ENCODE measurements at regions not wholly inside any gene's neighbourhood (a gene's known extent, or its start where the extent isn't known, plus 50 kb on each side); places are given as distances from the start of the nearest gene placed in this dataset.

DNA sequence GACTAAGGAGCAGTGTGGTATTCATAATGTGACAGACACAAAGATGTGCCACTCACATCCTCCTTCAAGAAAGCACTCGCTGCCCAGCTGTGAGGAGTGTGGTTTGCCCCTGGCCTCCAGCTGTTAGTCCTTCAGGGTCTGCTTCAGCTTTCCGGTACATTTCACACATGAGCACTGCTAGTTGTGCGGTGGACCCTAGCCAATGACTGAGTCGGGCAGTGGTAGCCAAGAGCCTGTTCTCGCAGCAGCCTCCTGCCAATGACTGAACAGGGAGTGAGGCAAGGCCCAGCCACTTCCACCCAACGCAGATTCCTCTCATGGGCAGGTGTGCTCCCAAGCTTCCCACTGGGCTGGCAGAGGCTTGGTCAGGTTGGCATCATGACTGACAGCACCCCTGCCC is 254.3 kb downstream of the RBM43 start:
- ChIA-PET POLR2A (no interaction called here), RAD21 (ENCODE audit: low non-redundant PET in 1 of 2, low total read pairs in 2 of 2, uncharacterized antibody in 2 of 2, unreplicated experiment in 2 of 2) (no interaction called here), CTCF (no interaction called here)
- Histone ChIP-seq H3K4me1 (ENCODE audit: control insufficient read depth in 1 of 2, insufficient read depth in 2 of 2, low read length in 2 of 2) (no peaks in the 10 kb centered on the region), H3K27me3 (ENCODE audit: insufficient read depth, low read length) (no peaks in the 10 kb centered on the region), H3K9me3 (ENCODE audit: control insufficient read depth in 1 of 2, insufficient read depth in 1 of 2, low read depth in 1 of 2, low read length in 2 of 2) (no peaks in the 10 kb centered on the region), H3K27ac (ENCODE audit: low read depth, low read length) (no peak overlapping the region), H2AFZ (ENCODE audit: low read depth, low read length, poor library complexity, severe bottlenecking) (no peak overlapping the region), H3K4me3 (replicated peaks in 1 of 2; ENCODE audit: low read depth in 1 of 2, low read length in 2 of 2) (no peak overlapping the region), H3K9me2 (ENCODE audit: insufficient read depth) (no peaks in the 10 kb centered on the region), H3K9ac (ENCODE audit: low read length) (no peak overlapping the region), H4K20me1 (ENCODE audit: insufficient read depth) (no peaks in the 10 kb centered on the region), H3K36me3 (ENCODE audit: control insufficient read depth in 1 of 2, insufficient read depth in 2 of 2, low read length in 2 of 2) (no peaks in the 10 kb centered on the region), H3K4me2 (ENCODE audit: low read length) (no peak overlapping the region), H3K79me2 (ENCODE audit: insufficient read depth, low read length) (no peaks in the 10 kb centered on the region)
- ATAC-seq: no peak
- no TSS peak for BruUV-seq (replicated peaks)
- no peak for DNase-seq (ENCODE audit: low read depth, low spot score)
- intact Hi-C loops (cut with micrococcal nuclease): no loop called here
- TF ChIP-seq CEBPB (IDR thresholded peaks at IDR 0.05; ENCODE audit: low read depth): no peak
- TF ChIP-seq JUND (IDR thresholded peaks at IDR 0.05): no peak
- TF ChIP-seq YY1 (IDR thresholded peaks at IDR 0.05; ENCODE audit: extremely low read depth, insufficient replicate concordance, low read depth, low read length): no peak
- TF ChIP-seq POLR2AphosphoS5 (IDR thresholded peaks at IDR 0.05; ENCODE audit: low read depth, low read length): no peak
- TF ChIP-seq EGR1 (IDR thresholded peaks at IDR 0.05; ENCODE audit: low read depth): no peak

DNA sequence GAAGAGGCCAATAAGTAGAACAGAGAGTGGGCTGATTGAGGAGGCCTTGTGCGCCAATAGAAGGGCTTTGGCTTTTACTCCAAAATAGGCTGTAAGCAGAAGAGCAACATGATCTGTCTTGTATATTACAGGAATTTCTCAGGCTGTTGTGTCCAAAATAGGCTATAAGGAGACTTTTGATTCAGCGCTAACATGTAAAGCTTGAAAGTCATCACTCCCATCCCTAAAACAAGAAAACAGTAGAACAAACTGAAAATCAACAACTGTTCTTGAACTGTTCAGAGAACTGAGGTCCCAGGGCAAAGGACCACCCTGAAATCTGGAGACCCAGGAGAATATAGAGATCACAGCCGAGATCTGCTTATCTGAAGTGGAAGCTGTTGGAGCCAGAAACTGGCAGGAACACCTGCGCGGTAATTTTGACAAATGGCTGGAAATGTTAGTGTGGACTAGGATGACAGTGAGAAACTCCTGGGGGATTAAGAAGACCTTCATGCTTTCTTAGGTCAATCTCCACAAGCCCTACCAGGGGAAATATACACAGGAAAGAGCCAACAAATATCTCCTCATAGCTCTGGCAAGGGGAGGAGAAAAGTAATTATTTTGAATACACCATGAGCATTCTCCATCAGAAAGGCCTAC is 258.6 kb downstream of the RBM43 start:
- H3K36me3 ChIP-seq (ENCODE audit: control insufficient read depth in 1 of 2, insufficient read depth in 2 of 2, low read length in 2 of 2): no peaks in the 10 kb centered on the region
- no peaks in the 10 kb centered on the region for H3K9me3 ChIP-seq (ENCODE audit: control insufficient read depth in 1 of 2, insufficient read depth in 1 of 2, low read depth in 1 of 2, low read length in 2 of 2)
- POLR2A ChIA-PET: no interaction called here
- H2AFZ ChIP-seq (ENCODE audit: low read depth, low read length, poor library complexity, severe bottlenecking): no peak overlapping the region
- CTCF ChIA-PET: no interaction called here
- no peaks in the 10 kb centered on the region for H3K9me2 ChIP-seq (ENCODE audit: insufficient read depth)
- BruUV-seq (replicated peaks): no TSS peak
- intact Hi-C loops (cut with micrococcal nuclease): no loop called here
- H3K4me3 ChIP-seq (replicated peaks in 1 of 2; ENCODE audit: low read depth in 1 of 2, low read length in 2 of 2): no peak overlapping the region
- H3K27ac ChIP-seq (ENCODE audit: low read depth, low read length): no peak overlapping the region
- H3K27me3 ChIP-seq (ENCODE audit: insufficient read depth, low read length): no peaks in the 10 kb centered on the region
- no peaks in the 10 kb centered on the region for H3K79me2 ChIP-seq (ENCODE audit: insufficient read depth, low read length)
- H4K20me1 ChIP-seq (ENCODE audit: insufficient read depth): no peaks in the 10 kb centered on the region
- ATAC-seq (no peak), DNase-seq (ENCODE audit: low read depth, low spot score) (no peak)
- H3K9ac ChIP-seq (ENCODE audit: low read length): no peak overlapping the region
- TF ChIP-seq, protein P1, sequence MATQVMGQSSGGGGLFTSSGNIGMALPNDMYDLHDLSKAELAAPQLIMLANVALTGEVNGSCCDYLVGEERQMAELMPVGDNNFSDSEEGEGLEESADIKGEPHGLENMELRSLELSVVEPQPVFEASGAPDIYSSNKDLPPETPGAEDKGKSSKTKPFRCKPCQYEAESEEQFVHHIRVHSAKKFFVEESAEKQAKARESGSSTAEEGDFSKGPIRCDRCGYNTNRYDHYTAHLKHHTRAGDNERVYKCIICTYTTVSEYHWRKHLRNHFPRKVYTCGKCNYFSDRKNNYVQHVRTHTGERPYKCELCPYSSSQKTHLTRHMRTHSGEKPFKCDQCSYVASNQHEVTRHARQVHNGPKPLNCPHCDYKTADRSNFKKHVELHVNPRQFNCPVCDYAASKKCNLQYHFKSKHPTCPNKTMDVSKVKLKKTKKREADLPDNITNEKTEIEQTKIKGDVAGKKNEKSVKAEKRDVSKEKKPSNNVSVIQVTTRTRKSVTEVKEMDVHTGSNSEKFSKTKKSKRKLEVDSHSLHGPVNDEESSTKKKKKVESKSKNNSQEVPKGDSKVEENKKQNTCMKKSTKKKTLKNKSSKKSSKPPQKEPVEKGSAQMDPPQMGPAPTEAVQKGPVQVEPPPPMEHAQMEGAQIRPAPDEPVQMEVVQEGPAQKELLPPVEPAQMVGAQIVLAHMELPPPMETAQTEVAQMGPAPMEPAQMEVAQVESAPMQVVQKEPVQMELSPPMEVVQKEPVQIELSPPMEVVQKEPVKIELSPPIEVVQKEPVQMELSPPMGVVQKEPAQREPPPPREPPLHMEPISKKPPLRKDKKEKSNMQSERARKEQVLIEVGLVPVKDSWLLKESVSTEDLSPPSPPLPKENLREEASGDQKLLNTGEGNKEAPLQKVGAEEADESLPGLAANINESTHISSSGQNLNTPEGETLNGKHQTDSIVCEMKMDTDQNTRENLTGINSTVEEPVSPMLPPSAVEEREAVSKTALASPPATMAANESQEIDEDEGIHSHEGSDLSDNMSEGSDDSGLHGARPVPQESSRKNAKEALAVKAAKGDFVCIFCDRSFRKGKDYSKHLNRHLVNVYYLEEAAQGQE (IDR thresholded peaks at IDR 0.05; ENCODE audit: low read depth): no peak
- TF ChIP-seq SP1 (IDR thresholded peaks at IDR 0.05; ENCODE audit: low read depth) (no peak), FOSL1 (IDR thresholded peaks at IDR 0.05; ENCODE audit: low read depth) (no peak), CBX3 (IDR thresholded peaks at IDR 0.05; ENCODE audit: low read depth) (no peak), POLR2A (IDR thresholded peaks at IDR 0.05; ENCODE audit: borderline replicate concordance, extremely low read depth, insufficient read depth, insufficient read length) (no peak), JUND (IDR thresholded peaks at IDR 0.05) (no peak), ZNF274 (IDR thresholded peaks at IDR 0.05; ENCODE audit: low read depth, low read length) (no peak), ELF1 (IDR thresholded peaks at IDR 0.05; ENCODE audit: borderline replicate concordance, low read depth) (no peak)
- TF ChIP-seq, protein P2, sequence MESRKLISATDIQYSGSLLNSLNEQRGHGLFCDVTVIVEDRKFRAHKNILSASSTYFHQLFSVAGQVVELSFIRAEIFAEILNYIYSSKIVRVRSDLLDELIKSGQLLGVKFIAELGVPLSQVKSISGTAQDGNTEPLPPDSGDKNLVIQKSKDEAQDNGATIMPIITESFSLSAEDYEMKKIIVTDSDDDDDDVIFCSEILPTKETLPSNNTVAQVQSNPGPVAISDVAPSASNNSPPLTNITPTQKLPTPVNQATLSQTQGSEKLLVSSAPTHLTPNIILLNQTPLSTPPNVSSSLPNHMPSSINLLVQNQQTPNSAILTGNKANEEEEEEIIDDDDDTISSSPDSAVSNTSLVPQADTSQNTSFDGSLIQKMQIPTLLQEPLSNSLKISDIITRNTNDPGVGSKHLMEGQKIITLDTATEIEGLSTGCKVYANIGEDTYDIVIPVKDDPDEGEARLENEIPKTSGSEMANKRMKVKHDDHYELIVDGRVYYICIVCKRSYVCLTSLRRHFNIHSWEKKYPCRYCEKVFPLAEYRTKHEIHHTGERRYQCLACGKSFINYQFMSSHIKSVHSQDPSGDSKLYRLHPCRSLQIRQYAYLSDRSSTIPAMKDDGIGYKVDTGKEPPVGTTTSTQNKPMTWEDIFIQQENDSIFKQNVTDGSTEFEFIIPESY (IDR thresholded peaks at IDR 0.05; ENCODE audit: extremely low read depth, insufficient replicate concordance, low read length): no peak
- TF ChIP-seq, protein P3, sequence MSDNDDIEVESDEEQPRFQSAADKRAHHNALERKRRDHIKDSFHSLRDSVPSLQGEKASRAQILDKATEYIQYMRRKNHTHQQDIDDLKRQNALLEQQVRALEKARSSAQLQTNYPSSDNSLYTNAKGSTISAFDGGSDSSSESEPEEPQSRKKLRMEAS (IDR thresholded peaks at IDR 0.05): no peak
- H3K4me1 ChIP-seq (ENCODE audit: control insufficient read depth in 1 of 2, insufficient read depth in 2 of 2, low read length in 2 of 2): no peaks in the 10 kb centered on the region
- no peak overlapping the region for H3K4me2 ChIP-seq (ENCODE audit: low read length)
- RAD21 ChIA-PET (ENCODE audit: low non-redundant PET in 1 of 2, low total read pairs in 2 of 2, uncharacterized antibody in 2 of 2, unreplicated experiment in 2 of 2): no interaction called here
